HG02763 (cell line): ENCODE measurements at regions not wholly inside any gene's neighbourhood (a gene's known extent, or its start where the extent isn't known, plus 50 kb on each side); places are given as distances from the start of the nearest gene placed in this dataset.

Experiments
- ATAC-seq: cut with Tn5 transposase; IDR thresholded peaks from one replicate; pipeline ENCODE4 v1.9.1; 2021; ENCODE audit warnings: mild to moderate bottlenecking, moderate library complexity; ENCODE audit not compliant: unreplicated experiment

DNA sequence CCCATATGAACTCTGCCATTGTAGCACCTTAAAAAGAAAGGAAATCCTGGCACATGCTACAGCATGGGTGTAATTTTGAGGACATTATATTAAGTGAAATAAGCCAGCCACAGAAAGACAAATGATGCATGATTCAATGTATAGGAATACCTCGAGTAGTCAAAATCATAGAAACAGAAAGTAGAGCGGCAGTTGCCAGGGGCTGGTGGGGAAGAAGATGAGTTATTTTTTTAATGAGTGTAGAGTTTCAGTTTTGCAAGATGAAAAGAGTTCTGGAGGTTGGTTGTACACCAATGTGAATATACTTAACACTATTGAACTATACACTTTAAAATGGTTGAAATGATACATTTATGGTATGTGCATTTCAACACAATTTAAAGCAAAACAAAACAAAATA lies 133.0 kb downstream of the ZDHHC21 start:
- no peak for ATAC-seq

DNA sequence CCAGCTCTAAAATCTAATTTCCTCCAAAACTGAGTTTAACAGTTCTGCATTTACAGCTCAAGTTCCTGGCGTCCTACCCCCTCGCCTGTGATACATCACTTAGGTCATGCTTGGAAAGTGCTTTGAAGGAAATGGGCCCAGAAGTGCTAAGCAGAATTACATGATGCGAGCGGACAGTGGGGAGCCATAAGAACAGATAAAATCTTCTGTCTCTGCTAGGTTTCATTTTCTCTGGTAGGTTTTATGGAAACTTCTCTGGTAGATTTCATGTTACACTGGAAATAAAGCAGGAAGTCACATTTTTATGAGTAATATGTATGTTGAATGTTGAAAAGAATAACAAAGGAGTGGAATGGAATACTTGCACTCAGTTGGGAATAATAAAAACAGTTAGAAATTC lies 138.3 kb downstream of the ZDHHC21 start:
- no peak for ATAC-seq

DNA sequence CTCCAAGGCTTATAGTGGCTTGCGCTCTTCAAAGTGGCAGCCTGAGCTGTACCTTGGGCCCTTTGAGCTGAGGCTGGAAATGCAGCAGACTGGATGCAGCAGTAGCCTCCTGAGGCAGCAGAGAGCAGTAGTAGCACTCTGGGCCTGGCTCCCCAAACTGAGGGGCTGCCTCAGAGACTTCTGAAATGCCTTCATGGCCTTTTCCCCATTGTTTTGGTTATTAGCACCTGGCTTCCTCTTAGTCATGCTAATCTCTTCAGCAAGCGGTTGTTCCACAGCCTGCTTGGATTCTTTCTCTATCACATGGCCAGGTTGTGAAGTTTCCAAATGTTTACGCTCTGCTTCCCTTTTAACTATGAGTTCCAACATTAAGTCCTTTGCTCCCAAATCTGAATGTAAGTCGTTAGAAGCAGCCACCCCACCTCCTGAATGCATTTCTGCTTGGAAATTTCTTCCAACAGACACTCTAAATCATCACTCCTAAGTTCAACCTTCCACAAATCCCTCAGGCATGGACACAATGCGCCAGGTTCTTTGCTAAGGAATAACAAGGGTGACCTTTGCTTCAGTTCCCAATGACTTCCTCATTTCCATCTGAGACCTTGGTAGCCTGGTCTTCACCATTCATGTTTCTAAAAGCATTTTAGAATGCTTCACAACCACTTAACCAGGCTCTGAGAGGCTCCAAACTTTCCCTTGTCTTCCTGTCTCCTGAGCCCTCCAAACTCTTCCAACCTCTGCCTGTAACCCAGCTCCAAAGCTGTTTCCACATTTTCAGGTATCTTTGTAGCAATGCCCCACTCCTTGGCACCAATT lies 145.8 kb downstream of the ZDHHC21 start:
- ATAC-seq: no peak

DNA sequence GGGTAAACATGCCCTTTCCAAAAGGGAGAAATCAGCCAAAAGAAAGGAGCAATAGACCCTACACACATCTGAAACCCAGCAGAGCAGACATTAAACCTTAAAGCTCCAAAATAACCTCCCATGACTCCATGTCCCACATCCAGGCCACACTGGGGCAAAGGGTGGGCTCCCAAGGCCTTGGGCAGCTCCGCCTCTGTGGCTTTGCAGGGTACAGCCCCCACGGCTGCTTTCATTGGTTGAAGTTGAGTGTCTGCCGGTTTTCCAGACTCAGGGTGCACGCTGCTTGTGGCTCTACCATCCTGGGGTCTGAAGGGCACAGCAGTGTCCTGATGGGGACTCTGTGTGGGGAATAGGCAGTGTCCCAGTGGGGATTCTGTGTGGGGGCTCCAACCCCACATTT lies 146.5 kb downstream of the ZDHHC21 start:
- no peak for ATAC-seq

DNA sequence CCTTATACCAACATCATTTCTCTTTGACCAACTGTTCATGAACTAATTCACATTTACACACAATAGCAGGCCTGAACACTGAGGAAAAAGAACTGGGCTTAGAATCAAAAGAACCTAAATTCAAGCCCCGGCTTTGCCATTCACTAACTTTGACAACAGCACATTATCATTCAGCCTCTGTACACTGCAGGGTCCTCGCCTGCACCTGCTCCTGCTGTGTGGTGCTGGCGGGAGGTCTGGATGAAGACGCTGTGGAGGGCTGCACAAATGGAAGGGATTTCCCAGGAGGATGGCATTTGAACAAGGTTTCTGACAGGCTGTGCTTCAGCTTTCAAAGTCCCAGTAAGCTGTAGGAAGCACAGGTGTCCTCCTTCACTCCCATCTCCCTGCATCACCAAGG lies 151.2 kb downstream of the ZDHHC21 start:
- no peak for ATAC-seq

DNA sequence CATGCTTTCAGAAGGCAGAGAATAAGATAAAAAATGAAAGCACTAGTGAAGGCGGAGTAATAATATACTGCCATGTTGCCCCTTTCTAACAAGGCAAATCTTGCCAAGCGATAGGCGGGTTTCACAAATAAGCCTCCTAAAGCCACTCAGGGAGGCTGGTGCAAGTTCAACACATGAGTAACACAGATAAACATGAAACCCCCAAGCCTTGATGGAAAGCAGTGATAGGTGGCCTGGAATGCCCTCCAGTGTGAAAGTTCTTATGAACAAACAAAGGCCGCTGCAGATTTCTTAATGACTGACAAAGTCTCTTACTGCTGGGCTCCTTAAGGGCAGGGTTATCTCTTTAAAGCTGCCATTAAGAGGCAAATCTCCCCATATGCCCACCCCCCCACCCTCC lies 154.7 kb downstream of the ZDHHC21 start:
- ATAC-seq: no peak

DNA sequence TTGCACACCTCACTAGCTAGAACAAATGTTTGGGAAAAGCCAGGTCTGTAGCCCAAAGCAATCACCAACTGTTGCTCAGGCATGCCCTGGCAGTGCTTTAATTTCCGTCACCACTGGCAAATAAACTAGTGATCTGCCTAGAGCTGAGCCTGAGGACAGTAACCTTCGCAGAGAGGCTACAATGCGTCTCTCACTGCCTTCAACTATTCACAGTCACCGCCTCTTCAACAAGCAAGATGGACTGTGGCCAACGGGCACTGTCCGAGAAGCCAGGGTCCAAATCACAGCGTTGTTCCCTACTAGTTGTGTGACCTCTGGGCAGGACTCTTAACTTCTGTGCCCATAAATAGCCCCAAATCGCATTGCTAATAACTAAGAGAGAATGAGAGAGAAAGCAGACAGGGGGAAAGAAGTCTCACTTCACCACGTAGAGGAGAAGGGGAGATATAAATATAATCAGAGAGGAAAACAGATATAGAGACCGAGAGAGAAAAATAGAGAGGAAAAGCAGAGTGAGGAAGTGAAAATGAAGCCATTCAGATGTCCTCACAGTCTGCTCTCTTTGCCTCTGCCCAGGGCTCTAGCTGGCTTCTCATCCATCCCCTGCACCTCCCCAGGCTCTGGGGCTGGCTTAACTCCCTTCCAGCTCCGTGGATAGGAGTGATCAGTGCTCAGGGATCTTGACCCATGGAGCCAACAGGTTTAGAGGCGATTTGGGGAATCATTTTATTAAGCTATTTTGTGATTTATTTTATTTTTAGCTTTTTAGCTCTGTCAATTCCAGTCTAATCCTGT lies 157.9 kb downstream of the ZDHHC21 start:
- ATAC-seq: no peak

DNA sequence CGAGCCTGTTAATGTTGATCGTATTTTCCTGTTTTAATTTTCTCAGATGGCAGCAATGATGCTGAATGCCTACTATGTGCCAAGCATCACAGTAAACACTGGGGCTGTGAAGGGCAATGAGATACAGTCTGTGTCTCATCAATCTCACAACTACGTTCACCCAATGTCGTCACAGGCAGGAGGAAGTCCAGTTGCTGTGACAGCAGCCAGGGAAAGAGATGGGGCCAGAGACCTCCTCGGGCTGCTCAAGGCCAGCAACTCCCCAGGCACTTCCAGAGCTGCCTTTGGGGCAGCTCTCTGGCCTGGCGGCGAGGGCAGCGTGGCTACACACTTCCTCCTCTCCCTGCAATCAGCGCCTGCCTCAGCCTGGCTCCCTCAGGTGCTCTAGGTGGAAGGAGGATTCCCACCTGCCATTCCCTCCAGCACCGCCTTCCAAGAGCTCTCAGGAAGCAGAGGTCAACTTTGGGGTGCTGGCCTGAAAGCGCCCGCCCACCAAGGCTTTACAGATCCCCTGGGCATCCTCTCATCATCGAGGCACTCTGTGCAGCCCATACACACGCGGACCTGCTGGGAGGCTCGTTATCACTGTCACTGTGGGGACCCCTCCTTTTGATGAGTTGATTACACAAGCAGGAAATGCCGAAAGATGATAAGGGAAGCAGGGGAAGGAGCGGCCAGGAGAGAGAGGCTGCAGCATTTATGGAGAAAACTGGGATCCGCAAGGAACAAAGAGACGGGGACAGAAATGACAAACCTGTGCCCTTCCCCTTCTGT lies 159.2 kb downstream of the ZDHHC21 start:
- no peak for ATAC-seq

DNA sequence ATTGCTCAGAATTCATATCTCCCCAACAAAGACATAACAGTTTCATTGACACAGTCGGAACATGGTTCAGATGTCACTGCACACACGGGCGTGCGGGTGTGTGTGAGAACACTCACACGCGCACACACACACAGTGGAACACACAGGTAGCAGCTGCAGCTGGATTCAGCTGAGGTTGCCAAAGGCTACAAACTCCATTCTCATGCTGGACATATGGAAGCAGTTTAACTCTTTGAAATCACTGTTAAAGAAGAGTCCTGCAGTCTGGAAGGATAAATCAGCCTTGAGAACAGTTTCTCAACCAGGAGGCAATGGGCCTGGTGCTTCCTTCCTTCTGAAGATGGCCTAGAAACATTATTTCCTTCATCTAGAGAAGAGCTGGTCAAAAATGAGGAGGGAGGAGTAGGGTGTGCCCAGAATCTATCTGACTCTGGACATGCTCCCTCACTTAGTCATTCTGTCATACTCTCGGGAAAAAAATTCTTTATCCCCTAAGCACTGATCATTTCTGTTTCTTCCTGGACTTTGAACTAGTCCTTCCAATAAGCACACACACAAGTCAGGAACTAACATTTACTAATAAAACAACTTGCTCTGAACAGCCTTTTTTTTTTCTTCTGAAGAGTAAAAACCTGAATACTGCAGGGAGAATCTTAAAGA lies 160.6 kb downstream of the ZDHHC21 start:
- no peak for ATAC-seq

DNA sequence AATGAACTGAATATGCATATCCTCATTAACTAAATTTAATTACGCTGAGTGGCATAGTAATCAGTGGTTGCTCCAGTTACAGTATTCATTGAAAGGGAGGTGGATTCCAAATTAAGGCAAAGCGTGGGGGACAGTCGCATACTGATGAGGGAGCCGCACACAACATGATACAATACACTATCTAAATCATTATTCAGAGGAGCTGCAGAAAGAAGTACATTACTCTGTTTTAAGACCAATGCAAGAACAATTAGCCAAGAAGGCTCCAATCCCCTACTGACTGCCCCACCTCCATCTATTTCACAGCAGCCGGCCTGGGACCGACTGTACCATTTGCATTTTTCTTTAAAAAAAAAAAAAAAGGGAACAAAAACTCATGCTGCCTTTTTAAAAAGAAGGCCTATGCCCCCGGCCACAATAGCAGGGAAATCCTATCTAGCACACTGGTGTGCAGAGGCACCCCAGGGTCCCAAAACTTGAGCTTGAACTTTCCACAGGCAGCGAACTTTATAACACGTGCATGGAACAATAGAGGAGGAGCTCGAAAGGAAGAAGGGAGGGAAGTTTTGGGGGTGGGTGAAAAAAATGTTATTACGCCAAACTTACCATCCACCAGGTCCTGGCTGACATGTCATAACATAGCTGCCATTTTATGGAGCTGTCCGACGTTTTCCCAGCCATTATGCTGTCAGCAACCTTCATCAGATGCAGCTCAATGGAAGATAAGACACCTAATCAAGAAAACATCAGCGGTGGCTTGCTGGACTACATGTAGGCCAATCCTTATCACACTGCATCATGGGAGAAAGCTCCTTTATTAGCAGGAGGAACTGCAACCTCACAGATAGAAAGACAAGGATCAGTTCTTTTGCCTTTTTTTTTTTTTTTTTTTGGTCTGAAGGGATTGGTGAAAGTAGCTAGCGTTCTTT lies 161.6 kb downstream of the ZDHHC21 start:
- no peak for ATAC-seq

DNA sequence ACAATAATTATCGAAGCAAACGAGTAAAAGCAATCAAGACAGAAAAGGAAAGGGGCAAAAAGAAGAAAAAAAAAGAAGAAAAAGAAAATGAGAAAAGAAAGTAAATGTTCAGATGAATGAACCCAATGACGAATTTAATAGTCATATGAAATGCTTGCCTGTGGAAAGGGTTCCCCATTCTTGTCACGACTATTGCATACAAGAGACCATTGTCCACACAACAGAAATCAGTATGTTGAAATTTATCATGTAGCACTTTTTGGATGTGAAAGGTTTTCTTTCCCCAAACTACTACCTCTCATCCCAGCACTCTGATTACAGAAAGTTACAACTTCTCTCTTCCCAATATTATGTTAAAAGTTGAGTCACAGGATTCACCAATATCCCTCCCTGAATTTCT lies 162.4 kb downstream of the ZDHHC21 start:
- ATAC-seq: no peak

DNA sequence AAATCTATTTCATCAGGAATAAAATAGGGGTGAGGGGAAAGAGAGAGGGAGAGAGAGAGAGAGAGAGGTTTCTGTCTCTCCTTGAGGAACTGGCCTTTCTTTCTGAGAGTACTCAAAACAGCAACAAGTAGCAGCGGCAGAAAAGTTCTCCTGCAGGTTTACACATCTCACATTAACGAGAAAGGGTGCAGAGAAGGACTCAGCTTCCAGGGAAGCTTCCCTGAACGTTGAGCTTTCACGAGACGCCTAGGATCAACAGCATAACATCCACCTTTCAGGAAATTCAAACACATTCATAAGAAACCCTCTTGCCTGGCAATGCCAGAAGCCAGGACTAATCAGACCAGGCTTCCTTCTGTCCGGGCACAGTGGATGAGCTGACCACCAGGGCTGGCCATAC lies 162.9 kb downstream of the ZDHHC21 start:
- ATAC-seq: no peak

DNA sequence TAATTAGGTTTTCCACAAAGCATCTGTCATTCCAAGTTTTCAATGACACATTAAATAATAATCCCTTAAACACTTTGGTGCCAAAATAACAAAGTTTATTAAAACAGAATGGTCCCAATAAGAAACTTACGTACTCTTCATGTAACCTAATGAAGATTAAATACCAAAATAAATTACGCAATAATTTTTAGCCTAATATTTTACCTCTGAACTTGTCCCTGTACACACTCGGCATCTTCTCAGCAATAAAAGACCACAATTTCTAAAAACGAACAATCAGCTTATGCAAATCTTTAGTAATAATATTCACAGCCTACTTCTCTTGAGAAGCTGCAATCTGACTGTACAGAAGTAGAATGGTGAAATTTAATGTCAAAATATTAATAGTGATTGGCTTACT lies 163.6 kb downstream of the ZDHHC21 start:
- ATAC-seq: no peak

DNA sequence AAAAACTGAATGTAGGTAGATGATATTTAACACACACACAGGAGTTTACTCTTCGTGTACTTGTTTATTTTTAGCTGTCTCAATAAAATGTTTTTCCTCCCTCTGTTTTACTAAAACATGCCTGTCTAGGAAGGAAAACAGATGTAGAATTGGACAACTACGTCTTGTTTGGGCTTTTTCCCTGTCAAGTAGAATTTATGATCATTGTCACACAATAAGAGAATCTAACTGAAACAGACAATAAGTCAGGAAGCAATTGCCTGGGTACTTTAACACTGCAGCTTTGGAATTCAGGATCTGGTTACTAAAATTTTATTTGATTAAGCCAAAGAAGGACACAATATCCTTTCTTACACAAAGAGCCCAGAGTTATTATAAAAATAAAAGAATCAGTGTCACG lies 164.2 kb downstream of the ZDHHC21 start:
- no peak for ATAC-seq

DNA sequence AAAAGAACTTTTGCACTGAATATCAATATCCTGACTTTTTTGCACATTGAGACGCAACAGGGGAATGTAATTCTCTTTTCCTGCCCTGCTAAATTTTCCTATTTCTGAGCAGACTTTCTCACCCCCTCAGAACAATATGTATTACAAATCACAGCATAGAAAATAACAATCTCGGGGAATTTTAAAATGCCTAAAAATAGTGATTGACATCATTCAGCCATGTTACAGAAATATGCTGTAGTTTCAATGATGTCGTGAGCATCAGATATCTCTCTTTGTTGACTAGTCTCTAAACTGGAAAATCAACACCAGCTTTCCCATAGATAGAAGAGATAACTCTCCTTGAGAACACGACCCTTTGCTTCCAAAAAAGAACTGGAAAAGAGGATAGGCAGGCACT lies 166.7 kb downstream of the ZDHHC21 start:
- ATAC-seq: no peak

DNA sequence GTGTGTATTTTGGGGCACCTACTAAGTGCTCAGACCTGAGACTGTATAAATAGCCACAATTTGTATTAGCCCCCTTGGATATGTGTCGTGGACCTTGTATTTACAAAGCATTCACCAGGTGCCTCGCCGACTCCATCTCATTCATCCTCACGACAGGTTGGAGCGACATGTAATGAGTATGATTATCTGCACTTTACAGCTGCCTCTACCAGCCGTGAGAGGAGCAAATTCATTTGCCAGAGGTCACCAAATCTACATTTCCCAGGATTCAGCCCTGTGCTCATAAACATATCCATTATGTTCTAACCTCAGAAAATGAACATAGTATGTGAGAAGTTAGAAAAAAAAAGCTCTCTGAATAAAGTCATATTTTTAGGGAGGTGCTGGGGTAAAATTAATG lies 167.4 kb downstream of the ZDHHC21 start:
- ATAC-seq: no peak

DNA sequence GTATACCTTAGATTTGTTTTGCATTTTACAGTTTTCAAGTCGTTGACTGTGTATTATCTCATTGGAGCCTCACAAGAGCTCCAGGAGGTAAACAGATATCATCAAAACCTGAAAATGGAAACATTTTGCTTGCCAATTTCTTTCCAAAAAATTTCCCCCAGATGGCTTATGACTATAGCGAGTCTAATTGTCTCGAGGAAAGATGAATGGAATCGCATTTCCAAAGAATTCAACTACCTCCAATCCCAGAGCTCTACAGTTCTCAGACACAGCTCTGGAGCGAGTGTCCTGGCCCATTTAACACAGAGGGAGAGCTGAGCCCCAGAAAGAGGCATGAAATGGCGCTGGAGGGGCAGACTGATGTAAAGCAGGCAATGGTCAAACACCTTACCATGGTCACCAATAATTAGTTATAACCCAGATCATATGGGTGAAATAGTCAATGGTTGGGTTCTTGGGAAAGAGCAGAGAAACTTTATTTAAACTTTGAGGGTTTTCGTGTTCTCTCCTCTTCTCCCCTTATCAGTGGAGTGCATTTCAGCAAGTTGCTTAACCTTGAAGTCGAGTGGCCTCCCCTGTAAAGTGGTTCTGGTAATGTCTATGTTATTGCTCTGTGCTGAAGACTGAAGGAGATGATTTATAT lies 168.2 kb downstream of the ZDHHC21 start:
- ATAC-seq: no peak

DNA sequence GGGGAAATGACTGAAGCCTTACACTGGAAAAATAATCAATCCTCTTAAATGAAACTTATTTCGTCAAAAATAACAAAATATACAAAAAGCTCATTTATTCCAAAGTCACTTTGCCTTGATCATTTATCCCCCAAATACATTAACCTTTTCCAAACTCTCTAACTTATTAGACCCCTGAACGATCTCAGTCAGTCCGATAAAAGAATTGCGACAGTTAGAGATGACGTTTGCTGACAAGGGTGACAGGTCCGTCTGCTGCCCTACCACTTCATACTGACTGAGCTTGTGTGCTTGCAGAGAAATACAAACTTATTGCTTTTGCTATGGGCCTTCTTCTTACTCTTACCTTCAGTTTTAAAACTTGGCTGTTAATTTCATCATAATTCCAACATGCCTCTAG lies 169.7 kb downstream of the ZDHHC21 start:
- no peak for ATAC-seq

DNA sequence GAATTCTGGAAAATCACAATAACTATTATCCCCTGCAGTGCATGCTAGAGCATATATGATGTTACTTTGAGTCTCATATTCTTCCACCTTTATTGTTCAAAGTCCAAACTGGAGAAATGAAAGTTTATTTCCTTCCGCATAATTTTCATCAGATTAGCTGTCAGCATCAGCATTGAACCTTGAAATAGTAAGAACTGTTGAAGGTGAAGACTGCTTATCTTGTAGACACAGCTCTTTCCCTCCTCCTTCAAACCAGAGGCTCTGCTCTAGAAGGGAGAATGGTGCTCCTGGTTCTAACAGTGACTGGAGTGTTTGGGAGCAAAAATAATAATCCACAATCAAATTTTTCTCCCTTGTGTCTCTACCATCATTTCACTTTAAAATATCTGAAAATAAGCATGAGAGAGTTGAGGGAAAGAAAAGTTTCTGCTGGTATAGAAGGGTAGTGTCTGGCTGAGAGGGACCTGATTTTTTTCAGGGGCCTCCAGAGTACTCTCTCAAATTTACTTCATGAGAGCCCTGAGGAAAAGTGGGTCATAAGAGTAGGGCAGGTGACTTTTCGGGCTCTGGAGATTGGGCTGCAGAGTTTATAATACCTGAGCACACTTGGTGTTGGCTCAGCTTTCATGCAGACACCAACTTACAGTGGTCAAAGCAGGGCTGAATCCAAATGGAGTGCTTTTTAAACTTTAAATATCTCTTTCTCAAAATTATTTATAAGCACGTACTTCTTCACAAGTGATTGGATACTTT lies 170.4 kb downstream of the ZDHHC21 start:
- no peak for ATAC-seq
